C1 segment of cervical spinal cord (tissue), 14 donors: ENCODE measurements at regions not wholly inside any gene's neighbourhood (a gene's known extent, or its start where the extent isn't known, plus 50 kb on each side); places are given as distances from the start of the nearest gene placed in this dataset.
"Not testable (repeated sequence)": the region's sequence is repeated elsewhere in the genome, so short reads cannot be mapped to it uniquely, and the experiment has no call there.

Experiments used
- DNase-seq, 14 donors: peaks; one replicate each; lab custom pipeline; 2025; lab: John Stamatoyannopoulos, UW

- DNase-seq: no peak
These were observed 92.5 kb upstream of the KCNE2 start for GRCh38 chr21:34271189-34271851.

GRCh38 chr21:34272321-34272720 lies 91.5 kb upstream of the KCNE2 start:
- no peak for DNase-seq

GRCh38 chr21:34274001-34274400 lies 89.8 kb upstream of the KCNE2 start:
- DNase-seq: no peak

- no peak for DNase-seq
These were observed 86.9 kb upstream of the KCNE2 start for GRCh38 chr21:34276711-34277425.

- DNase-seq: no peak
These were observed 85.4 kb upstream of the KCNE2 start for GRCh38 chr21:34278451-34278850.

- no peak for DNase-seq
These were observed 84.5 kb upstream of the KCNE2 start for GRCh38 chr21:34279285-34279684.

GRCh38 chr21:34279883-34280282 lies 83.9 kb upstream of the KCNE2 start:
- DNase-seq: no peak

- peak in 4 of 14 donors; percentile 1 to 60 (median 24) for DNase-seq
These were observed 83.4 kb upstream of the KCNE2 start for GRCh38 chr21:34280389-34280795.

GRCh38 chr21:34280959-34281358 lies 82.8 kb upstream of the KCNE2 start:
- DNase-seq: no peak

GRCh38 chr21:34282223-34282622 lies 81.6 kb upstream of the KCNE2 start:
- DNase-seq: no peak

GRCh38 chr21:34284666-34285065 lies 79.1 kb upstream of the KCNE2 start:
- DNase-seq: no peak

- not testable (repeated sequence) for DNase-seq
These were observed 75.8 kb upstream of the KCNE2 start for GRCh38 chr21:34288042-34288441.

GRCh38 chr21:34289856-34290255 lies 74.0 kb upstream of the KCNE2 start:
- DNase-seq: no peak

- DNase-seq: no peak
These were observed 66.9 kb upstream of the KCNE2 start for GRCh38 chr21:34296878-34297277.

GRCh38 chr21:34298534-34299167 lies 65.2 kb upstream of the KCNE2 start:
- DNase-seq: no peak

GRCh38 chr21:34299168-34299539 lies 64.7 kb upstream of the KCNE2 start:
- DNase-seq: no peak

GRCh38 chr21:34302521-34302920 lies 61.3 kb upstream of the KCNE2 start:
- no peak for DNase-seq

GRCh38 chr21:34305605-34306604 lies 57.9 kb upstream of the KCNE2 start:
- DNase-seq: no peak

- no peak for DNase-seq
These were observed 55.7 kb upstream of the KCNE2 start for GRCh38 chr21:34307991-34308532.

- DNase-seq: no peak
These were observed 52.1 kb upstream of the KCNE2 start for GRCh38 chr21:34311561-34312330.

- DNase-seq: no peak
These were observed 50.7 kb upstream of the KCNE2 start for GRCh38 chr21:34313116-34313515.
